ENCODE measurements at regions not wholly inside any gene's neighbourhood (a gene's known extent, or its start where the extent isn't known, plus 50 kb on each side); places are given as distances from the start of the nearest gene placed in this dataset.
A peak's percentile ranks its signal among the peaks of the same experiment; 100 is the strongest.

DNA sequence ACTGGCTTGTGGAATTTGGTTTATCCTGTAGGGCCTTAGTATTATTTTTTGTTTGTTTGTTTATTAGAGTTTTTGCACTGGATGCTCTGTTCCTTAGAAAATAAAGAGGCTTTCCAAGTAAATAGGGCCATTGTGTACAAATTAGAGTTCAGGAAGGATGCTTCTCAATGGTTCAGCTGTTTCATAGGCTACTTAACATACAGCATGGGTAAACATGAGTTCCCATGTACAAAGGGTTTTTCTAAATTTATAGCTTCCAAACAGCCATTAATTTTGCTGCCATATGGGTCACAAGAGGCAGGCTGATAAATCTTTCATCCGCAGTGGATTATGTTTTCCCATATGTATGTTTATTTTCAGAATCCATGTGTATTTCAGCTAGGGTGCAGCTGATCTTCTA is 121.6 kb upstream of the WDR11 start:
- Histone ChIP-seq H3K4me3 (no peak overlapping the region), H3K4me1 (no peaks in the 10 kb centered on the region), H3K9me3 (replicated peaks) (no peaks in the 10 kb centered on the region), H3K27me3 (no peaks in the 10 kb centered on the region), H3K36me3 (no peaks in the 10 kb centered on the region), H3K27ac (no peak overlapping the region)
- no peak for DNase-seq

- no peaks in the 10 kb centered on the region for H3K27me3 ChIP-seq
- H3K4me3 ChIP-seq: no peak overlapping the region
- H3K4me1 ChIP-seq: no peaks in the 10 kb centered on the region
- DNase-seq: no peak
- H3K27ac ChIP-seq: no peak overlapping the region
- H3K36me3 ChIP-seq: no peaks in the 10 kb centered on the region
- H3K9me3 ChIP-seq (replicated peaks): no peaks in the 10 kb centered on the region
Measured at GRCh38 chr10:120732067-120732466, 119.1 kb upstream of the WDR11 start.

DNA sequence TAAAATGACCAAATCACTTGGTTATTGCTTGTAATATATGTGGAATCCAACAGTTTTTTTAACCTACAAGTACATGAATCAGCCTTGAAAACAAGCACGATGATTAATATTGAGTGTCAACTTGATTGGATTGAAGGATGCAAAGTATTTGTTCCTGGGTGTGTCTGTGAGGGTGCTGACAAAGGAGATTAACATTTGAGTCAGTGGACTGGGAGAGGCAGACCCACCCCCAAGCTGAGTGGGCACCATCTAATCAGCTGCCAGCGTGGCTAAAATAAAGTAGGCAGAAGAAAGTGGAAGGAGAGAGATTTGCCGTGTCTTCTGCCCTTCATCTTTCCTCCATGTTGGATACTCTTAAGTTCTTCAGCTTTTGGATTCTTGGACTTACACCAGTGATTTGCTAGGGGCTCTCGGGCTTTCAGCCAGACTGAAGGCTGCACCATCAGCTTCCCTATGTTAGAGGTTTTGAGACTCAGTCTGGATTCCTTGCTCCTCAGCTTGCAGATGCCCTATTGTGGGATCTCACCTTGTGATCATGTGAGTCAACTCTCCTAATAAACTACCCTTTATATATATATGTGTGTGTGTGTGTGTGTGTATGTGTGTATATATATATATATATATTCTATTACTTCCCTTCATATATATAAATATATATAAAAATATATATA is 118.4 kb upstream of the WDR11 start:
- Histone ChIP-seq H3K4me3 (no peak overlapping the region), H3K36me3 (no peaks in the 10 kb centered on the region), H3K9me3 (replicated peaks) (no peaks in the 10 kb centered on the region), H3K27ac (no peak overlapping the region), H3K27me3 (no peaks in the 10 kb centered on the region; the same call in 1 of the 2 replicates), H3K4me1 (no peaks in the 10 kb centered on the region)
- peak in 1 of 2 experiments; percentile 34 for DNase-seq

DNA sequence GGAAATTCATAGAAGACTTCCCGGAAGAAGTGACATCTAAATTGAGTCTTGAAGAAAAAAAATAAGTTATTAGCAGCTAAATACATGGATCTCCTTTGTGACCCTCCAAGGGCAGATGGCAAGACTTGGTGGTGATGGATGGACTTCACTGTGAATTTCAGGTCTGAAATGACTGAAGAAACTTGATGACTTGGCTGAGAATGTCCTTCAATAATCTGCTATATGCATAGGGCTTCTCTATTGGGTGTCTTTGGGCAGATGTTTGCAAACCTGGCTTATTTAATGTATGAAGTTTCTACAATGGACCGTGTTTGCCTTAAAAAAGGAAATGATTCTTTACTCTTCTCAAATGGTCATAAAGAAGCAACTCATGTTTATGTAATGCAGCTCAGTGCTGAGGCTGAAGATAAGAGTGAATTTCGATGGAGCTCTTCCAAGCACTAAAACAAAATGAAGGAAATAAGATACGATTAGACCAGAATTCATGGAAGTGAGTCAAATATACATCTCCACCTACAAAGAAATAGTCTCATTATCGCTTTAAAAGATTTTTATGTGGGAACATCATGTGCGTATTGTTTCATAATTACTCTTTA is 116.6 kb upstream of the WDR11 start:
- no peak overlapping the region for H3K4me3 ChIP-seq
- DNase-seq: no peak
- H3K4me1 ChIP-seq: no peaks in the 10 kb centered on the region
- H3K36me3 ChIP-seq: no peaks in the 10 kb centered on the region
- H3K9me3 ChIP-seq (replicated peaks): no peaks in the 10 kb centered on the region
- H3K27me3 ChIP-seq: no peaks in the 10 kb centered on the region; the same call in none of the 2 replicates
- H3K27ac ChIP-seq: no peak overlapping the region

DNA sequence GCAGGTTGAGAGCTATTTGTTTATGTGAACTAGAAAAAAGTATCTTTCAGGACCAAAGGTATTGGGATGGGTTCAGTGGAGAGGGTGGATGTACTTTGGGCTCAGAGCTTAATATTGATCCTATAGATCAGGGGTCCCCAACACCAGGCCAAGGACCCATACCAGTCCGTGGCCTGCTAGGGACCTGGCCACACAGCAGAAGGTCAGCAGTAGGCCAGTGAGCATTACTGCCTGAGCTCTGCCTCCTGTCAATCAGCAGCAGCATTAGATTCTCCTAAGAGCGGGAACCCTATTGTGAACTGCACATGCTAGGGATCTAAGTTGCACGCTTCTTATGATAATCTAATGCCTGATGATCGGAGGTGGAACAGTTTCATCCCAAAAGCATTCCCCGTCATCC is 115.8 kb upstream of the WDR11 start:
- no peaks in the 10 kb centered on the region for H3K4me1 ChIP-seq
- H3K27ac ChIP-seq: no peak overlapping the region
- H3K27me3 ChIP-seq: no peaks in the 10 kb centered on the region; the same call in none of the 2 replicates
- no peak overlapping the region for H3K4me3 ChIP-seq
- H3K9me3 ChIP-seq (replicated peaks): no peaks in the 10 kb centered on the region
- no peak for DNase-seq
- H3K36me3 ChIP-seq: no peaks in the 10 kb centered on the region

- H3K4me3 ChIP-seq: no peak overlapping the region
- H3K36me3 ChIP-seq: no peaks in the 10 kb centered on the region
- DNase-seq: peak in 1 of 2 experiments; percentile 36
- H3K27me3 ChIP-seq: no peaks in the 10 kb centered on the region; the same call in none of the 2 replicates
- no peak overlapping the region for H3K27ac ChIP-seq
- no peaks in the 10 kb centered on the region for H3K4me1 ChIP-seq
- no peaks in the 10 kb centered on the region for H3K9me3 ChIP-seq (replicated peaks)
Measured at GRCh38 chr10:120735773-120736371, 115.3 kb upstream of the WDR11 start.

DNA sequence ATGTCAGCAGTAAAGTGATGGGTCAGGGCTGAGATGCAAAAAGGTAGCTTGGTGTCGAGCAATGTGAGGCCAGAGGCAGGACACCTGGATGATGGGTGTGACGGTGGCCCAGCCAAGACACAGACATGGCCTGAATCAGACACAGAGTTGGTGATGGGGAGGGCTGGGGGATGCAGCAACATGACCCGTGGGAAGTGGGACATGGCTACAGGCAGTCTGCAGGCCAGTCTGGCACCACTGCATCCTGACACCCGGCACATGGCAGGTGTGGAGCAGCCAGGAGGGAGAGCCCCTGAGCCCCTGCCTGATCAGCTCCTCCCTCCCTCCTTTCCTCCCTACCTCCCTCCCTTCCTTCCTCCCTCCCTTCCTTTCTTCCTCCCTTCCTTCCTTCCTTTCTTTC is 114.8 kb upstream of the WDR11 start:
- Histone ChIP-seq H3K4me3 (no peak overlapping the region), H3K36me3 (no peaks in the 10 kb centered on the region), H3K4me1 (no peaks in the 10 kb centered on the region), H3K27ac (no peak overlapping the region), H3K27me3 (no peaks in the 10 kb centered on the region; the same call in none of the 2 replicates), H3K9me3 (replicated peaks) (no peaks in the 10 kb centered on the region)
- DNase-seq: no peak

GRCh38 chr10:120738658-120739057 is 112.5 kb upstream of the WDR11 start:
- Histone ChIP-seq H3K9me3 (replicated peaks) (no peaks in the 10 kb centered on the region), H3K27me3 (no peaks in the 10 kb centered on the region; the same call in none of the 2 replicates), H3K36me3 (no peaks in the 10 kb centered on the region), H3K4me3 (no peak overlapping the region), H3K27ac (no peak overlapping the region), H3K4me1 (no peaks in the 10 kb centered on the region)
- DNase-seq: no peak

DNA sequence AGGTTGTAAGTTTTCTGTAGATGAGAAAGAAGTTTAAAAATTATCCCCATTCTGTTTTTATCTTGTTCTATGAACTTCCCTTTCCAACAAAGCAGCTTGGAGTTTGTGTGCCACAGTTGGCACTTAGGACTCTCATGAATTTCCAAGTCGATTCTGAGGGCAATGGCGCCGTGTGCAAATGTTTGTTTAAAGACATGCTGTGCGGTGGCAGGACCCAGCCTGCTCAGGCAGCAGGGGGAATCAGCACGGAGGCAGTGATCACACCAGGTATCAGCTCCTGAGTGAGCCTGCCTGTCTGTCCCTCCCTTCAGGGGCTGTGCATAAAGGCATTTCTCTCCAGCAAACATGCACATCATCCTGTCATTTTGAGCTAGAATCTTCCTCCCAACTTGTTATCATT is 109.8 kb upstream of the WDR11 start:
- Histone ChIP-seq H3K36me3 (no peaks in the 10 kb centered on the region), H3K4me1 (no peaks in the 10 kb centered on the region), H3K27me3 (no peaks in the 10 kb centered on the region; the same call in none of the 2 replicates), H3K4me3 (no peak overlapping the region), H3K9me3 (replicated peaks) (no peaks in the 10 kb centered on the region), H3K27ac (no peak overlapping the region)
- DNase-seq: no peak

DNA sequence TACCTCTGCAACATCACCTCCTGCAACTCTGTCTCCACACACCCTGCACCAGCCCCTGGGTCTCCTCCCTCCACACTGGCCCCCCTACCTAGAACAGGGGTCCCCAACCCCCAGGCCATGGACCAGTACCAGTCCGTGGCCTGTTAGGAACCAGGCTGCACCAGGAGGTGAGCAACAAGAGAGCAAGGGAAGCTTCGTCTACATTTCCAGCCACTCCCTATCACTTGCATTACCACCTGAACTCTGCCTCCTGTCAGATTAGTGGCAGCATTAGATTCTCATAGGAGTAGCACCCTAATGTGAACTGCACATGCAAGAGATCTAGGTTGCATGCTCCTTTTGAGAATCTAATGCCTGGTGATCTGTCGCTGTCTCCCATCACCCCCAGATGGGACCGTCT is 108.8 kb upstream of the WDR11 start:
- Histone ChIP-seq H3K4me3 (no peak overlapping the region), H3K27ac (no peak overlapping the region), H3K9me3 (replicated peaks) (no peaks in the 10 kb centered on the region), H3K27me3 (no peaks in the 10 kb centered on the region; the same call in none of the 2 replicates), H3K4me1 (no peaks in the 10 kb centered on the region), H3K36me3 (no peaks in the 10 kb centered on the region)
- DNase-seq: no peak

- DNase-seq: no peak
- Histone ChIP-seq H3K36me3 (no peaks in the 10 kb centered on the region), H3K27ac (no peak overlapping the region), H3K4me3 (no peak overlapping the region), H3K27me3 (no peaks in the 10 kb centered on the region; the same call in none of the 2 replicates), H3K9me3 (replicated peaks) (no peaks in the 10 kb centered on the region), H3K4me1 (no peaks in the 10 kb centered on the region)
Measured at GRCh38 chr10:120744040-120744439, 107.1 kb upstream of the WDR11 start.

DNA sequence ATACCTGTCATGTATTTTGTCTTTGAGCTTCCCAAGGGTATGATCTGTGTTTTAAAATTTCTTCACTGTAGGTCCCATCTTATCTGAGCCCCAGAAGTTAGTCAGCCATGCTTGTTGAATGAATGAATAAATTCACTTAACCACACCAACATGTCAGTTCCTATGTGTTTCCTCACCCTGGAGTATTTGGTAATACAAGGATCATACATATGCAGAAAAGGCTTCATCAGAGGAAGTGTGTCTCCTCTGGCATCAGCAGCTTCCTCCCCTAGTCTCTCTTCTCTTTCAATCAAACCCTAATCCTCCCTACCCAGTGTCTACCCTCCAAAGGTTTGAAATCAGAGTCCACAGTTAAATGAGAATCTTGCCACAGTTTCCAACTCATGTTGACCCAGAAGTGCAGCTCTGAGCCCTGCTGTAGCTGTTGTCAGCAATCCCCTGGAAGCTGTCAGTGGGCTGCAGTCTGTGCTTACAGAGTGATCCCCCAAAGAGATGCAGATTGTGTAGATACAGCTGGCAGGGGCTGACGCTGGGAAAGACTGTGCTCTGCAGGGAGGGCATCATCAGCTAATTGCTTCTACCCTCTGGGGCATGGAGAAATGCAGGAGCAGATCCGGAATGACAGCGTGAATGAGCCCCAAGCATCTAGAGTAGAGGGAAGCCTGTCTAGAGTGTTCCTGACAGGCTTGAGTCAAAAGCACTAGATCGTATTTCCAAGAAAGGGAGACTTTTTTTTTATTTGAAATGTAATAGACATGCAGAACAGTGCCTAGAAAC is 105.0 kb upstream of the WDR11 start:
- no peaks in the 10 kb centered on the region for H3K9me3 ChIP-seq (replicated peaks)
- DNase-seq: no peak
- H3K27ac ChIP-seq: no peak overlapping the region
- H3K4me1 ChIP-seq: no peaks in the 10 kb centered on the region
- H3K36me3 ChIP-seq: no peaks in the 10 kb centered on the region
- peaks cover 4% of the 10 kb centered on the region; the same call in 1 of the 2 replicates for H3K27me3 ChIP-seq
- no peak overlapping the region for H3K4me3 ChIP-seq

DNA sequence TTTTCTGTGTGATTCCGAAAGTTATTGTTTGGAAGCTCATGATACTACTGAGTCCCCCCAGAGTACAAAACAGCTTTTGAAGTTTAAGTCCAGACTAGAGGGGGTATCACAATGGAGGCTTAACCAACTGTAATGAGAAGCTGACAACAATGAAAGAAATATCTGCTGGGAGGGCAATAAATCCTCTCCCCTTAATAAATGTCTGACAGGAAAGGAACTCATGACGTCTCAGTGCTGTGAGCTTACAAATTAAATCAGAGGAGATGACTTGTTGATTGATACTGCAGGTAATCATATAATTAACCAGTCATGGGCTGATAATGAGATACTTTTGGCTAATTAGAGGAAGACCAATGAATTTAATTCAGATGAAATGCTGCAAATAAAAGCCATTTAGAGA is 102.6 kb upstream of the WDR11 start:
- Histone ChIP-seq H3K27me3 (peaks cover 7% of the 10 kb centered on the region; the same call in 1 of the 2 replicates), H3K9me3 (replicated peaks) (no peaks in the 10 kb centered on the region), H3K27ac (no peak overlapping the region), H3K4me1 (no peaks in the 10 kb centered on the region), H3K36me3 (no peaks in the 10 kb centered on the region), H3K4me3 (no peak overlapping the region)
- DNase-seq: no peak

DNA sequence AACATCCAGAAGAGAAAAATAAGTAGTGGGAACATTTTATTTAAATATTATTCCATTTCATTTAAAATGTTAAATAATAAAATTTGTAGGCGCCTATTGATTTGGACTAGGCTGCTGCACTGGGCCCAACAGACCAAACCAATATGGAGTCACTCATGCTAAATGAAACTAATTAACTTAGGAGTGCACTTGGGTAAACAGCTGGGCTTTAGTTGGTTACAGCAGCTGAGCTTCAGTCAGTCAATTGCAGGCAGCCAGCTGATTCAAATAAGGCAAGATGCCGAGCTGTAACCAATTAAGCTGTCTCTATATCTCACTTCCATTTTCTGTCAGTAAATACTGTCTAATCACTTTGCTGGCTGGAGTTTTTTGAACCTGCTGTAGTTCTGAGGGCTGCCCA is 102.1 kb upstream of the WDR11 start:
- Histone ChIP-seq H3K4me3 (no peak overlapping the region), H3K9me3 (replicated peaks) (no peaks in the 10 kb centered on the region), H3K27me3 (peaks cover 7% of the 10 kb centered on the region; the same call in 1 of the 2 replicates), H3K36me3 (no peaks in the 10 kb centered on the region), H3K27ac (no peak overlapping the region), H3K4me1 (no peaks in the 10 kb centered on the region)
- DNase-seq: no peak
